Daoy (cell line): ENCODE measurements at regions not wholly inside any gene's neighbourhood (a gene's known extent, or its start where the extent isn't known, plus 50 kb on each side); places are given as distances from the start of the nearest gene placed in this dataset.

Source experiments
- DNase-seq: peaks from one replicate; pipeline ENCODE4 v3.0.0-alpha.2; 2015; ENCODE audit warnings: low read depth

GRCh38 chr13:73757481-73758233 is 376.5 kb downstream of the KLF12 start:
- no peak for DNase-seq

DNA sequence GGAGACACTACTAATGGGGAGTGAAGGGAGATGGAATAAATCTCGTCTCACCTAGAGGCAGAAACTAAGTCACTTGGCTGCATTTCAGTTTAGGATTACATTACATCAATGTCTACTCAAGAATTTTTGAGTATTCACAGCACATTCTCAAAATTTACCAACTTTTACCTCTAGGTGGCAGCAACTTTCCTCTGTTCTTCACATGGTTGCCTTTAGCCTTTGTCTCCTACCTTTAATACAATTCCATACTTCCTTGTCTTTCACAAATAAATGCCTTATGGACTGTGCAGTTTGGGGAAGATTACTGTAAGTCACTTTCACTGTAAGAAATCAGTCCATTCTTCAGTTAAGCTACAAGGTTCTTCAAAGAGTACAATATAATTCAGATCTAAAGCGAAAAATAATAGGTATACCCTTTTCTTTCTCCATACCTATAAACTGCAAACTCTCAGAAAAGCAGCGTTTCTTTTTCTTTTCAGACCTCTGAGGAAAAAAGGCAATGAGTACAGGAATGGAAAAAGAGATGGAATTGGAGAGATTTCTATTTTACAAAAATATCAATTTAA is 379.4 kb downstream of the KLF12 start:
- DNase-seq: peak; percentile 24

DNA sequence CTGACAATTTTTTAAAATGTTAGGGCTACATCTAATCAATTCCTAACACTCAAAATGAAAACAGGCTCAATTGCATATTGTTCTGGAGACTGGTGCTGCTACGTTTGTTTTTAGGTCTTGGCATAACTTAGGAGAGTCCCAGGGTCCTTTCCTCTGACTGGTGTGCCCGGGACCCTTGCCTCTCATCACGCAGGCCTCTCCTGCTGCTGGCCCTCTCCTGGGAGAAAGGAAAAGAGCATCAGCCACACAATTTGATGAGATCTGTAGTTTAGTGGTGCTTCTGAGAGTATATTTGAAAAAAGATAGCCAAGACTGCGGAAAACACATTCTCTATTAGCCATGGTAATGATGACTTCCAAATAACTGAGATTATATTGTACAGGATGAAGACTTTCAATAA is 380.0 kb downstream of the KLF12 start:
- DNase-seq: no peak

GRCh38 chr13:73751290-73751689 is 382.9 kb downstream of the KLF12 start:
- no peak for DNase-seq

- no peak for DNase-seq
These were observed 385.8 kb downstream of the KLF12 start for GRCh38 chr13:73748404-73748803.

- DNase-seq: no peak
These were observed 389.0 kb downstream of the KLF12 start for GRCh38 chr13:73745190-73745589.

GRCh38 chr13:73742982-73743381 is 391.2 kb downstream of the KLF12 start:
- DNase-seq: no peak

DNA sequence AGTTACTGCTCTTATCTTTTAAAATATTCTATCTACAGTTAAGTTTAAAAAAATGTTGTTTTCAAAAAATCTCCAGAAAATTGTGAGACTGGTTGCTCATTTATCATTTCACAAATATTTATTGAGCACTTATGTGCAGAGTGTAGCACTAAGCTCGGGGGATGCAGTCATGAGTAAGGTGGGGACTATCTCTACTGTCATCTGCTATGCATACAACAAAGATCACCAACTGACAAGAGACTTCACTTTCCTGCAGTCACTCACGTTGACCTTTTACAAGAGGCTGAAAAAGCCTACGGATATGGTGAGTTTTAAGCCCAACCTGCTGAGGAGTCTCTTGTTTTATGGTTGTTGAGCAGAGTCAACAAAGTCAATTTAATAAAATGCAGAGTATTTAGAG is 392.5 kb downstream of the KLF12 start:
- no peak for DNase-seq

DNA sequence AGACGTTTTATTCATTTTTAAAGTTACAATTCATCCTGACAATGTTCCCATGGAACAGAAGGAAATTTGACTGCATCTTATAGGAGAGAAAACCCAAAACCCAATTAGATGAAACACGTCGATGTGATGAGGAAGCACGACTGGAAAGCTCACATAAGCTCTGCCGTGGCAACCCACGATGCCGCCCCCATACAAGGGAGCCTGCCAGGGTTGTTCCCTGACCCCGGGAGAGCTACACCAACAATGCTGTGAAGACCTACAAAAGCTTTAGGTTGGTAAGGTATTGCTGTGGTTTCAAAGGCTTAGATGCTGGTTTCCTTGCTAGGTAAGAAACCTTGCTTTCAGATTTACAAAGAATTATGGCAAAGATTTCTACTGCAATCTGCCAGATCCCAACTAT is 393.1 kb downstream of the KLF12 start:
- DNase-seq: no peak

DNA sequence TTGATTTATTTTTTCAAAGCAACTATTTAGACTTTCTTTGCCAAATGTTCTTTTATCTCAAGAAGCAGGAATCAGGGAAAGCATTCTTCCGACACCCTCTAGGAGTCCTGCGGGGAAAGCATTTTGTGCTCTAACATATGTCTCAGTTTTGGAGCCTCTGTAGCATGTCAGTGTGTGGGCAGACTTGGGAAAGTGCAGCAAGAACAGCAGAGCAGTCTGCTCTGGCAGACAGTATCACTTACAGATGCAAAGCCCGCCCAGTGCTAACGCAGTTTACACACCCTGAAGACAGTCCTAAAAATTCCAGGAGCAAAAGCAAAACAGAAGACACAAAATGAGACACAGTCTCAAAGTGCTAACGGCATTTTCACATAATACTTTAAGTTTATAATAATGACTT is 393.5 kb downstream of the KLF12 start:
- no peak for DNase-seq

DNA sequence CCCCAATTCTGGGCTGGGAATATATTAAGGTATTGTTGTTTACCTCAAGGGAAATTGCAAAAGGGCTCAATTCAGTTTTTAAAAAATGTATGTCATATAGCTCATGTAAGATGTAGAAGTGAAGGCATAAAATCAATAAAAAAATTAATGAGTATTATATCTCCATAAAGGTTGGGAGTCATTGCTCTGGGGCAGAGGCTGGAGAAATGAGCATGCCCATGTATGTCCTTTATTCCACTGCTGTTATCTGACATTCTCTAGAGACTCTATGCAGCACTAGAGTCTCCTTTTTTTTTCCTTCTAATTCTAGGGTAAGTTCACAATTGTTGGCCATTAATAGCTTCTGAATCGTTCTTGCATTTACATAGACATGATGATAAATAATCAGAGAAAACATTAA is 394.8 kb downstream of the KLF12 start:
- no peak for DNase-seq

GRCh38 chr13:73738626-73739025 is 395.6 kb downstream of the KLF12 start:
- DNase-seq: no peak

GRCh38 chr13:73737214-73737613 is 397.0 kb downstream of the KLF12 start:
- no peak for DNase-seq

DNA sequence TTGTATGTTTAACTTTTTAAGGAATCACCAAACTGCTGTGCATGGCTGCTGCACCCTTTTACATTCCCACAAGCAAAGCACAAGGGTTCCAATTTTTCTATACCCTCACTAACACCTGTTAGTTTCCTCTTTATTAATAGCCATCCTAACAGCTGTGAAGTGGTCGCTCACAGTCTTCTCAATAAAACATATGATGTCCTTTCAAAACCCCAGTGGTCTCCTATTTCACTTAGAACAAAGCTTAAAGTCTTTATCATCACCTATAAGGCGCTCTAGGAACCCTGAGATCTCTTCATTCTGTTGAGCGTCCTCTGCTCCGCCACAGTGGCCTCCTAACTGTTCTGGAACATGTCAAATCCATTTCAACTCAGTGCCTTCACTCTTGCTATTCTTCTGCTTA is 400.5 kb downstream of the KLF12 start:
- no peak for DNase-seq

GRCh38 chr13:73732350-73732749 is 401.9 kb downstream of the KLF12 start:
- DNase-seq: no peak

DNA sequence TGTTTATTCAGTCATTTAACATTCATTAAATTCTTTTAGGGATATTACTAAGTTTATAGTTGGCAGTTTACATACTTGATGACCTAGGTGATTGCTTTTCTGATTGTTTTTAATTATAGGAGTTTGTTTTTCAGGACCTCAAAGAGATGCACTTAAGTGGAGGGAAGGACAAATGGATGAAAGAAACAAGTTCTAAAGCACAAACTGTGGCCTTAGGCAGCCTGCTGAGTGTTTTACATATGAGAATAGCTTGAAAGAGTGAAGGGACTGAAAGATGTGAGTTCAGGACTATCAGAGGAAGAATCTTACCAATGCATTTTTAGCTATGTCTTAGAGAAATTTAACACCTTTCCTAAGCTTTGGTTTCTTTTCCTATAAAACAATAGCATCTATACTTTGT is 402.6 kb downstream of the KLF12 start:
- no peak for DNase-seq

GRCh38 chr13:73730014-73730413 is 404.2 kb downstream of the KLF12 start:
- DNase-seq: no peak

- no peak for DNase-seq
These were observed 405.2 kb downstream of the KLF12 start for GRCh38 chr13:73729046-73729445.

DNA sequence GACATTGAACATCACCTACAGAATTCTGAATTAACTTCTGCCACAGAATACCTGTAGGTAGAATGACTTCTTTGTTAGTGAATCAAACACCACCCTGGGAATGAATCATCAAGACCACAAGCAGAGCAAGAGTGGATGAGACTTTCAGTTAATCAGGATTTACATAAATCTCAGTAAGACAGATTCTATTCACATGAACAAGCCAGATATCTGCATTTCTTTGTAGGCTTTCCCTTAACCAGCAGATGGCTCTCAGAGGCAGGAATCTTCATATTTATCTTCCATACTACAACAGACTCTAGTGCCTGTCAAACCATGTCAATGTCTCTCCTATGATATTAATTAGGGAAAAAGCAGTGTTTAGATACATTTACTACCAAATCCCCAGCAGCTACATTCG is 412.1 kb downstream of the KLF12 start:
- DNase-seq: peak; percentile 50

DNA sequence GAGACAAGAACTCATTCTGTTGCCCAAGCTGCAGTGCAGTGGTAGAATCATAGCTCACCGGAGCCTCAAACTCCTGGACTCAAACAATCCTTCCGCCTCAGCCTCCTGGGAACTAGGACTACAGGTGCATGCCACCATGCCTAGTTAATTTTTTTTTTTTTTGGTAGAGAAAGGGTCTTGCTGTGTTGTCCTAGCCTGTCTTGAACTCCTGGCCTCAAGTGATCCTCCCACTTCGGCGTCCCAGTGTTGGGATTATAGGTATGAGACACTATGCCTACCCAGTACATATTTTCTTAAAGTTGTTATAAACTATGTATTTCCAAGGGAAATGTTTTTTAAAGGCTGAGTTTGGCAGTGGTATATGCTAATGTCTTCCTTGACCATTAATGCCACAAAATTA is 412.6 kb downstream of the KLF12 start:
- DNase-seq: no peak

DNA sequence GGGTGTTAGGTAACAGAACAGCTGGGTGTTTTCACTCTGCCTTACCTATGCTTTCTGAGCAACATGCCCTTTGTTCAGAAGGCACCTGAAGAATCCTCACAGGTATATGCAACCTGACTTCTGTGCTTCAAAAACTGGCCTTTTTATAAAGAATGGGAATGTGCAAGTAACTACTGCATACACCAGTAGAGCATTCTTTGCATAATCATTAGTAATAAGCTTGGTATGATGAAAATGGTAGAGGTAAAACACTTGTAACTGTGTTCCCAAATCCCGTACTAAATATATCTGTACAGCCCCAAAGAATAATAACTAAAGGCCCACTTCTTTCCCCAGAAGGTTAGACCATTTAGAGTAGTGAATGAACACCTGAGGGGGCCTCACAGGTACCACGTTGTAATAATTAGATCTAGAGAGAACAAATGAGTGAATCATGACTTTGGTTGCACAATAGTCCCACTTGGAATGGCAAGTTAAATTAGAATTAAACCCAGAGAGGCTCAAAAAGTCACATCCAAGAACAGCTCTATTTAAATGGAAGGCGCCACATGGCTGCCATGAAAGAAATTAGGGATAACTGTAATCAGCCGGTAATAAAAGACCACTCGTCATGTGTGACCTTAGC is 413.9 kb downstream of the KLF12 start:
- no peak for DNase-seq

GRCh38 chr13:73718246-73718645 is 416.0 kb downstream of the KLF12 start:
- no peak for DNase-seq

GRCh38 chr13:73717632-73718031 is 416.6 kb downstream of the KLF12 start:
- DNase-seq: peak; percentile 37
